ENCODE measurements at regions not wholly inside any gene's neighbourhood (a gene's known extent, or its start where the extent isn't known, plus 50 kb on each side); places are given as distances from the start of the nearest gene placed in this dataset.

DNA sequence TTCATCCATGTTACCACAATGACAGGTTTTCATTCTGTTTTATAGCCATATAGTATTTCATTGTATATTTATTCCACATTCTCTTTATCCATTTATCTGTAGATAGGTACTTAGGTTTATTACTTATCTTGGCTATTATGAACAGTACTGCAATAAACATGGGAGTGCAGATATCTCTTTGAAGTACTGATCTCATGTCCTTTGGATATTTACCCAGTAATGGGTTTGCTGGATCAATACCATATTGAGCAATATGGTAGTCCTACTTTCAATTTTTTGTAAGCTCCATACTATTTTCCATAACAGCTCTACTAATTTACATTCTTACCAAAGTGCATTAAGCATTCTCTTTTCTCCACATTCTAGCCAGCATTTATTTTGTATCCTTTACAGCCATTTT, 235.8 kb upstream of the ALG10 start:
- Histone ChIP-seq H3K23ac (ENCODE audit: insufficient read length, low read depth, low read length) (no peak overlapping the region), H3K14ac (ENCODE audit: insufficient read depth, low read length) (no peak overlapping the region), H2AK5ac (ENCODE audit: insufficient read length, low read length) (no peak overlapping the region), H3K9ac (ENCODE audit: extremely low read depth, insufficient read length, low read length) (no peak overlapping the region), H2BK15ac (ENCODE audit: low read depth, low read length) (no peak overlapping the region), H4K5ac (ENCODE audit: insufficient read length, low read depth, low read length) (no peak overlapping the region), H3K4me2 (ENCODE audit: insufficient read depth, insufficient read length, low read length) (no peak overlapping the region), H3K9me3 (ENCODE audit: control insufficient read depth, low read depth, low read length) (no peaks in the 10 kb centered on the region), H2AFZ (ENCODE audit: low read length) (no peak overlapping the region), H4K8ac (replicated peaks; ENCODE audit: insufficient read length, low read depth, low read length) (no peak overlapping the region), H3K23me2 (ENCODE audit: insufficient read length, low read depth, low read length, poor library complexity, severe bottlenecking) (no peaks in the 10 kb centered on the region), H2BK12ac (ENCODE audit: insufficient read length, low read depth, low read length) (no peak overlapping the region), H3K27me3 (ENCODE audit: insufficient read depth, low read length) (no peaks in the 10 kb centered on the region), H3K4ac (ENCODE audit: low read depth, low read length) (no peak overlapping the region), H4K20me1 (ENCODE audit: control insufficient read depth, insufficient read depth, insufficient read length) (no peaks in the 10 kb centered on the region), H3K79me1 (ENCODE audit: insufficient read depth, low read depth, low read length, poor library complexity, severe bottlenecking) (no peaks in the 10 kb centered on the region), H3K27ac (ENCODE audit: insufficient read length, low read depth, low read length) (no peak overlapping the region), H3K79me2 (ENCODE audit: insufficient read depth, low read length) (no peaks in the 10 kb centered on the region), H2BK120ac (ENCODE audit: low read depth, low read length, poor library complexity, severe bottlenecking) (no peak overlapping the region), H2BK20ac (ENCODE audit: low read depth, low read length, poor library complexity, severe bottlenecking) (no peak overlapping the region), H3T11ph (ENCODE audit: low read length) (no peak overlapping the region), H4K91ac (ENCODE audit: insufficient read length, low read depth, low read length) (no peak overlapping the region), H3K4me1 (ENCODE audit: insufficient read depth, low read length) (no peaks in the 10 kb centered on the region), H2BK5ac (ENCODE audit: insufficient read length, low read length) (no peak overlapping the region), H3K18ac (ENCODE audit: insufficient read length, low read depth, low read length) (no peak overlapping the region), H3K56ac (ENCODE audit: insufficient read length, low read depth, low read length) (no peak overlapping the region)
- Mint-ChIP-seq H3K27me3 (ENCODE audit: low read depth) (no peaks in the 10 kb centered on the region), H3K27ac (no peak overlapping the region), H3K4me3 (no peak overlapping the region), H3K4me1 (no peaks in the 10 kb centered on the region), H3K9me3 (peaks cover 13 to 18% of the 10 kb centered on the region in 2 experiments; a peak in 4 of 5 replicates), H3K36me3 (ENCODE audit: insufficient read depth in 1 of 3, low read depth in 3 of 3) (peaks cover 4 to 12% (median 5%) of the 10 kb centered on the region in 3 experiments; a peak in 4 of 7 replicates)
- DNase-seq = no peak
- TF ChIP-seq, protein P1, sequence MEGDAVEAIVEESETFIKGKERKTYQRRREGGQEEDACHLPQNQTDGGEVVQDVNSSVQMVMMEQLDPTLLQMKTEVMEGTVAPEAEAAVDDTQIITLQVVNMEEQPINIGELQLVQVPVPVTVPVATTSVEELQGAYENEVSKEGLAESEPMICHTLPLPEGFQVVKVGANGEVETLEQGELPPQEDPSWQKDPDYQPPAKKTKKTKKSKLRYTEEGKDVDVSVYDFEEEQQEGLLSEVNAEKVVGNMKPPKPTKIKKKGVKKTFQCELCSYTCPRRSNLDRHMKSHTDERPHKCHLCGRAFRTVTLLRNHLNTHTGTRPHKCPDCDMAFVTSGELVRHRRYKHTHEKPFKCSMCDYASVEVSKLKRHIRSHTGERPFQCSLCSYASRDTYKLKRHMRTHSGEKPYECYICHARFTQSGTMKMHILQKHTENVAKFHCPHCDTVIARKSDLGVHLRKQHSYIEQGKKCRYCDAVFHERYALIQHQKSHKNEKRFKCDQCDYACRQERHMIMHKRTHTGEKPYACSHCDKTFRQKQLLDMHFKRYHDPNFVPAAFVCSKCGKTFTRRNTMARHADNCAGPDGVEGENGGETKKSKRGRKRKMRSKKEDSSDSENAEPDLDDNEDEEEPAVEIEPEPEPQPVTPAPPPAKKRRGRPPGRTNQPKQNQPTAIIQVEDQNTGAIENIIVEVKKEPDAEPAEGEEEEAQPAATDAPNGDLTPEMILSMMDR (conservative IDR thresholded peaks at IDR 0.05) = no peak

Measured in H9 (cell line).